ENCODE measurements at regions not wholly inside any gene's neighbourhood (a gene's known extent, or its start where the extent isn't known, plus 50 kb on each side); places are given as distances from the start of the nearest gene placed in this dataset.
"Not testable (repeated sequence)": the region's sequence is repeated elsewhere in the genome, so short reads cannot be mapped to it uniquely, and the experiment has no call there.

GRCh38 chr20:50360921-50361320 is 149.3 kb upstream of the PTPN1 start:
- no peak for DNase-seq (ENCODE audit: low read depth, low spot score)
- CTCF ChIA-PET = no interaction called here
- POLR2A ChIA-PET = no interaction called here
- TF ChIP-seq, protein P1, sequence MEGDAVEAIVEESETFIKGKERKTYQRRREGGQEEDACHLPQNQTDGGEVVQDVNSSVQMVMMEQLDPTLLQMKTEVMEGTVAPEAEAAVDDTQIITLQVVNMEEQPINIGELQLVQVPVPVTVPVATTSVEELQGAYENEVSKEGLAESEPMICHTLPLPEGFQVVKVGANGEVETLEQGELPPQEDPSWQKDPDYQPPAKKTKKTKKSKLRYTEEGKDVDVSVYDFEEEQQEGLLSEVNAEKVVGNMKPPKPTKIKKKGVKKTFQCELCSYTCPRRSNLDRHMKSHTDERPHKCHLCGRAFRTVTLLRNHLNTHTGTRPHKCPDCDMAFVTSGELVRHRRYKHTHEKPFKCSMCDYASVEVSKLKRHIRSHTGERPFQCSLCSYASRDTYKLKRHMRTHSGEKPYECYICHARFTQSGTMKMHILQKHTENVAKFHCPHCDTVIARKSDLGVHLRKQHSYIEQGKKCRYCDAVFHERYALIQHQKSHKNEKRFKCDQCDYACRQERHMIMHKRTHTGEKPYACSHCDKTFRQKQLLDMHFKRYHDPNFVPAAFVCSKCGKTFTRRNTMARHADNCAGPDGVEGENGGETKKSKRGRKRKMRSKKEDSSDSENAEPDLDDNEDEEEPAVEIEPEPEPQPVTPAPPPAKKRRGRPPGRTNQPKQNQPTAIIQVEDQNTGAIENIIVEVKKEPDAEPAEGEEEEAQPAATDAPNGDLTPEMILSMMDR (IDR thresholded peaks at IDR 0.05; ENCODE audit: insufficient read depth, low read length, missing control alignments) = no peak
- H3K4me3 ChIP-seq (ENCODE audit: low read depth, low read length) = no peak overlapping the region

DNA sequence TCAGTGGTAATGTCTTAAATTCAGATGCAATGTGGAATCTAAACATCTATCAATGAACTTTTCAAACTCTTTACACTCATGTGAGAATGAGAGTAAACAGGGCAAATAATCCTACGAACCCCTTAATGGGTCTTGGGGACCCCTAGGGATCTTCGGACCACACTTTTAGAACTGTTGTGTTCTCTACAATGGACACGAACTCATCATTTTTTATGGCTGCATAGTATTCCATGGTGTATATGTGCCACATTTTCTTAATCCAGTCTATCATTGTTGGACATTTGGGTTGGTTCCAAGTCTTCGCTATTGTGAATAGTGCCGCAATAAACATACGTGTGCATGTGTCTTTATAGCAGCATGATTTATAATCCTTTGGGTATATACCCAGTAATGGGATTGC is 148.0 kb upstream of the PTPN1 start:
- H3K4me3 ChIP-seq (ENCODE audit: low read depth, low read length); CTCF ChIA-PET; DNase-seq (ENCODE audit: low read depth, low spot score); POLR2A ChIA-PET: not testable (repeated sequence)

GRCh38 chr20:50363027-50363426 is 147.2 kb upstream of the PTPN1 start:
- POLR2A ChIA-PET = no interaction called here
- CTCF ChIA-PET = interaction anchor here (1.4 kb wide), 1 partner anchor 8 kb away, joined by 3 read pairs; no protein-coding TSS in a partner anchor
- DNase-seq (ENCODE audit: low read depth, low spot score) = no peak
- TF ChIP-seq, protein P1 (IDR thresholded peaks at IDR 0.05; ENCODE audit: insufficient read depth, low read length, missing control alignments) = no peak
- no peak overlapping the region for H3K4me3 ChIP-seq (ENCODE audit: low read depth, low read length)

- no peak overlapping the region for H3K4me3 ChIP-seq (ENCODE audit: low read depth, low read length)
- DNase-seq (ENCODE audit: low read depth, low spot score) = no peak
- ChIA-PET CTCF (interaction anchor here (1.4 kb wide), 1 partner anchor 8 kb away, joined by 3 read pairs; no protein-coding TSS in a partner anchor), POLR2A (no interaction called here)
- TF ChIP-seq, protein P1 (IDR thresholded peaks at IDR 0.05; ENCODE audit: insufficient read depth, low read length, missing control alignments) = no peak
Measured at GRCh38 chr20:50363479-50363878, 146.7 kb upstream of the PTPN1 start.

- no peak for DNase-seq (ENCODE audit: low read depth, low spot score)
- ChIA-PET CTCF (interaction anchor here (1.4 kb wide), 1 partner anchor 9 kb away, joined by 3 read pairs; no protein-coding TSS in a partner anchor), POLR2A (interaction anchor here (0.6 kb wide), 1 partner anchor 174 kb away, joined by 3 read pairs; the partner anchor contains the start of gene CEBPB)
- H3K4me3 ChIP-seq (ENCODE audit: low read depth, low read length) = no peak overlapping the region
- TF ChIP-seq, protein P1 (IDR thresholded peaks at IDR 0.05; ENCODE audit: insufficient read depth, low read length, missing control alignments) = no peak
Measured at GRCh38 chr20:50364542-50364941, 145.6 kb upstream of the PTPN1 start.

- CTCF ChIA-PET = no interaction called here
- DNase-seq (ENCODE audit: low read depth, low spot score) = no peak
- H3K4me3 ChIP-seq (ENCODE audit: low read depth, low read length) = no peak overlapping the region
- TF ChIP-seq, protein P1 (IDR thresholded peaks at IDR 0.05; ENCODE audit: insufficient read depth, low read length, missing control alignments) = no peak
- POLR2A ChIA-PET = no interaction called here
Measured at GRCh38 chr20:50366270-50367103, 143.7 kb upstream of the PTPN1 start.

All from AG04449 (cell line).